H1 (cell line): ENCODE measurements at regions not wholly inside any gene's neighbourhood (a gene's known extent, or its start where the extent isn't known, plus 50 kb on each side); places are given as distances from the start of the nearest gene placed in this dataset.

Experiments
- BRCA1 ChIP-seq: IDR thresholded peaks from 2 replicates; pipeline ENCODE4 v1.6.1; 2012; ENCODE audit warnings: low read depth, low read length, improper control_type of control experiment
- RAD21 ChIP-seq, 2 experiments: IDR thresholded peaks in 1 of 2; conservative IDR thresholded peaks in 1 of 2; 2 replicates each; pipeline ENCODE4 v1.6.1; 2011; ENCODE audit warnings: low read depth in 2 of 2, low read length in 2 of 2, improper control_type of control experiment in 1 of 2, inconsistent platforms in 1 of 2, mild to moderate bottlenecking in 1 of 2, moderate library complexity in 1 of 2
- SUZ12 ChIP-seq: fragments of 200-600 bp; sonication (generic); IDR thresholded peaks from 2 replicates; pipeline ENCODE4 v1.6.1; 2012; ENCODE audit warnings: mild to moderate bottlenecking, inconsistent platforms, low read length, moderate library complexity, mixed read lengths

- TF ChIP-seq RAD21 (IDR thresholded peaks at IDR 0.05 in 1 of 2, conservative IDR thresholded peaks at IDR 0.05 in 1 of 2; ENCODE audit: low read depth in 2 of 2, low read length in 2 of 2): no peak
- no peak for TF ChIP-seq SUZ12
- no peak for TF ChIP-seq BRCA1
These were observed 644.3 kb downstream of the CDH8 start (continued) for GRCh38 chr16:61391896-61392295.
